ENCODE measurements at regions not wholly inside any gene's neighbourhood (a gene's known extent, or its start where the extent isn't known, plus 50 kb on each side); places are given as distances from the start of the nearest gene placed in this dataset.

- TF ChIP-seq TRIM25 (IDR thresholded peaks at IDR 0.05; ENCODE audit: borderline replicate concordance): no peak
These were observed 74.1 kb upstream of the RPS23 start (continued) for GRCh38 chr5:82352146-82352791.

- Histone ChIP-seq H3K9ac (ENCODE audit: insufficient read depth in 1 of 2, low read depth in 2 of 2, low read length in 2 of 2) (no peak overlapping the region), H2AFZ (ENCODE audit: low read depth, low read length) (peak overlapping the region; percentile 23), H3K4me3 (no peak overlapping the region), H3K27me3 (ENCODE audit: control insufficient read depth in 2 of 2, insufficient read depth in 2 of 2, low read length in 2 of 2) (no peaks in the 10 kb centered on the region), H3K4me1 (replicated peaks in 1 of 2; ENCODE audit: control insufficient read depth in 2 of 2, insufficient read depth in 2 of 2, low read length in 2 of 2) (peaks cover 0 to 13% of the 10 kb centered on the region in 2 experiments; a peak in 3 of 5 replicates), H3K4me2 (ENCODE audit: insufficient read depth, low read length) (no peak overlapping the region), H3K79me2 (ENCODE audit: control insufficient read depth, insufficient read depth, low read length) (no peaks in the 10 kb centered on the region), H3K9me1 (ENCODE audit: control insufficient read depth, insufficient read depth, low read length) (no peaks in the 10 kb centered on the region), H4K20me1 (replicated peaks; ENCODE audit: control insufficient read depth, insufficient read depth, low read length) (no peaks in the 10 kb centered on the region), H3K36me3 (ENCODE audit: control insufficient read depth, insufficient read depth, low read length) (no peaks in the 10 kb centered on the region), H3K9me3 (replicated peaks; ENCODE audit: control insufficient read depth, insufficient read depth, low read depth, low read length) (no peaks in the 10 kb centered on the region), H3K27ac (ENCODE audit: extremely low read depth, low read depth, low read length) (no peak overlapping the region)
- in situ Hi-C loops (cut with MboI): loop anchor here (10.0 to 25.0 kb wide), 3 partner anchors 286 to 1123 kb away; partner anchors contain the start of gene VCAN
- BruUV-seq (replicated peaks): no TSS peak
- ChIA-PET POLR2A (no interaction called here), CTCF (ENCODE audit: low intra/inter-chr PET ratio) (interaction anchor here (0.6 to 2.3 kb wide), 3 partner anchors 13 to 1212 kb away, joined by 3 to 16 read pairs (median 3); no protein-coding TSS in a partner anchor)
- WGBS (ENCODE audit: insufficient coverage, low coverage, missing lambda C conversion rate): 7% methylated on average over 2 of the region's 2 CpGs
- ATAC-seq (peak; percentile 86), FAIRE-seq (peak; percentile 87), DNase-seq (ENCODE audit: extremely low read depth in 1 of 4, low spot score in 3 of 4) (peak; percentile 62 to 76 (median 67))
- intact Hi-C loops (cut with micrococcal nuclease): loop anchor here (1.0 to 10.0 kb wide), 6 partner anchors 39 to 1211 kb away; no protein-coding TSS in a partner anchor
- TF ChIP-seq HNRNPK (IDR thresholded peaks at IDR 0.05; ENCODE audit: low read depth, low read length, poor library complexity, severe bottlenecking): no peak
- TF ChIP-seq MAFK (IDR thresholded peaks at IDR 0.05; ENCODE audit: low read length): 0 out of 2 replicates have a peak, but pooled peaks have one; percentile 39
- peak; percentile 94 for TF ChIP-seq DEAF1 (CRISPR knock-in tag; IDR thresholded peaks at IDR 0.05)
- 0 out of 2 replicates have a peak, but pooled peaks have one; percentile 3 for TF ChIP-seq FOSL1 (tag; conservative IDR thresholded peaks at IDR 0.05)
- no peak for TF ChIP-seq ZNF184 (CRISPR knock-in tag; IDR thresholded peaks at IDR 0.05)
- no peak; the same call in 1 of the 2 replicates for TF ChIP-seq HDGF (IDR thresholded peaks at IDR 0.05)
- TF ChIP-seq TFAM (CRISPR knock-in tag; conservative IDR thresholded peaks at IDR 0.05): no peak
- TF ChIP-seq POLR2A (conservative IDR thresholded peaks at IDR 0.05): no peak
- no peak for TF ChIP-seq ETS1 (conservative IDR thresholded peaks at IDR 0.05; ENCODE audit: control insufficient read depth, low read depth, low read length)
- TF ChIP-seq BRF1 (IDR thresholded peaks at IDR 0.05; ENCODE audit: borderline replicate concordance, extremely low read depth, insufficient read length): no peak
- TF ChIP-seq PHB2 (IDR thresholded peaks at IDR 0.05; ENCODE audit: low read depth): no peak
- no peak for TF ChIP-seq ZBTB5 (IDR thresholded peaks at IDR 0.05)
- peak; percentile 5; the same call in 1 of the 2 replicates for TF ChIP-seq TCF3 (CRISPR knock-in tag; IDR thresholded peaks at IDR 0.05)
- no peak for TF ChIP-seq CBFA2T2 (conservative IDR thresholded peaks at IDR 0.05)
These were observed 73.6 kb upstream of the RPS23 start for GRCh38 chr5:82351754-82352145.
